SK-N-SH treated with all-trans-retinoic acid at 6 μM for 48 hours (cell line): ENCODE measurements at regions not wholly inside any gene's neighbourhood (a gene's known extent, or its start where the extent isn't known, plus 50 kb on each side); places are given as distances from the start of the nearest gene placed in this dataset.

Source experiments
- ARNTL ChIP-seq: fragments of 450-650 bp; formaldehyde crosslinking; IDR thresholded peaks from 2 replicates; pipeline ENCODE4 v1.5.0; 2020; ENCODE audit warnings: low read depth, mild to moderate bottlenecking, moderate library complexity, borderline replicate concordance
- BACH2 ChIP-seq: fragments of 250-450 bp; sonication (Bioruptor Pico); IDR thresholded peaks from 2 replicates; pipeline ENCODE4 v1.9.0; 2021; ENCODE audit warnings: mild to moderate bottlenecking, borderline replicate concordance
- CREB5 ChIP-seq: fragments of 250-450 bp; sonication (Bioruptor Pico); IDR thresholded peaks from 2 replicates; pipeline ENCODE4 v1.5.1; 2020; ENCODE audit warnings: low read depth, mild to moderate bottlenecking, moderate library complexity
- PPARA ChIP-seq: fragments of 250-450 bp; sonication (Bioruptor Pico); IDR thresholded peaks from 2 replicates; pipeline ENCODE4 v1.5.0; 2020; ENCODE audit warnings: mild to moderate bottlenecking, borderline replicate concordance
- SNAI2 ChIP-seq: fragments of 250-450 bp; sonication (Bioruptor Pico); IDR thresholded peaks from 2 replicates; pipeline ENCODE4 v1.5.0; 2020; ENCODE audit warnings: mild to moderate bottlenecking, moderate library complexity
- TOX ChIP-seq: fragments of 250-450 bp; sonication (Bioruptor Pico); IDR thresholded peaks from 2 replicates; pipeline ENCODE4 v1.8.0; 2021; ENCODE audit warnings: mild to moderate bottlenecking, moderate library complexity, borderline replicate concordance
- TSHZ2 ChIP-seq: fragments of 250-450 bp; sonication (Bioruptor Pico); IDR thresholded peaks from 2 replicates; pipeline ENCODE4 v1.5.0; 2020; ENCODE audit warnings: mild to moderate bottlenecking, moderate library complexity
- ZNF8 ChIP-seq: fragments of 450-650 bp; formaldehyde crosslinking; IDR thresholded peaks from 2 replicates; pipeline ENCODE4 v1.5.0; 2020; ENCODE audit warnings: mild to moderate bottlenecking, moderate library complexity
- TF ChIP-seq, protein P1 (sequence below): fragments of 250-450 bp; sonication (Bioruptor Pico); IDR thresholded peaks from 2 replicates; pipeline ENCODE4 v1.8.0; 2020; ENCODE audit warnings: mild to moderate bottlenecking, moderate library complexity, borderline replicate concordance

DNA sequence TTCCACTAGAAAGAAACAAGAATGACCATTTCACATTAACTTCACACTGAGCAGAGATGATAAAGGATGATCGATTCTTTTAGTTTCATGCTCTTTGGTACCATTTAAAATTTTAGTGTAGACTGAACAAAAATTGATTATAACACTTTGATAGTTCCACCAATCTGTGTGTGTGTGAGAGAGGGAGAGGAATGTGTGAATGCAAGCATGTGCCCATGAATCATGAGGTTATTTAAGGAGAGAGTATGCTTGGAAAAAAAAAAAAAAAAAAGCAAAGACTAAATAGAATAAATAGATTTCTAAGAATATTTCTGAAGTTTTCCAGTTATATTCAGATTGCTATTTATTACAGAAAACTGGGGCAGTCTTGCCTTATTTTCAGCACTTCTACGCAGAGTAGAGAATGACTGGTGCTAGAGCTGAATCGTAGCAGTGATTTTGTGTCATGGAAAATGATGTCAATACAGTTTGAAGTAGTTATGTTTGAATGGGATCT, 900.8 kb downstream of the SLC4A3 start:
- TF ChIP-seq CREB5 (CRISPR knock-in tag) = no peak
- no peak for TF ChIP-seq BACH2 (CRISPR knock-in tag)
- TF ChIP-seq, protein P1, sequence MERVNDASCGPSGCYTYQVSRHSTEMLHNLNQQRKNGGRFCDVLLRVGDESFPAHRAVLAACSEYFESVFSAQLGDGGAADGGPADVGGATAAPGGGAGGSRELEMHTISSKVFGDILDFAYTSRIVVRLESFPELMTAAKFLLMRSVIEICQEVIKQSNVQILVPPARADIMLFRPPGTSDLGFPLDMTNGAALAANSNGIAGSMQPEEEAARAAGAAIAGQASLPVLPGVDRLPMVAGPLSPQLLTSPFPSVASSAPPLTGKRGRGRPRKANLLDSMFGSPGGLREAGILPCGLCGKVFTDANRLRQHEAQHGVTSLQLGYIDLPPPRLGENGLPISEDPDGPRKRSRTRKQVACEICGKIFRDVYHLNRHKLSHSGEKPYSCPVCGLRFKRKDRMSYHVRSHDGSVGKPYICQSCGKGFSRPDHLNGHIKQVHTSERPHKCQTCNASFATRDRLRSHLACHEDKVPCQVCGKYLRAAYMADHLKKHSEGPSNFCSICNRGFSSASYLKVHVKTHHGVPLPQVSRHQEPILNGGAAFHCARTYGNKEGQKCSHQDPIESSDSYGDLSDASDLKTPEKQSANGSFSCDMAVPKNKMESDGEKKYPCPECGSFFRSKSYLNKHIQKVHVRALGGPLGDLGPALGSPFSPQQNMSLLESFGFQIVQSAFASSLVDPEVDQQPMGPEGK (CRISPR knock-in tag) = no peak
- no peak for TF ChIP-seq TOX (CRISPR knock-in tag)
- no peak for TF ChIP-seq ZNF8 (CRISPR knock-in tag)
- no peak for TF ChIP-seq SNAI2 (CRISPR knock-in tag)
- TF ChIP-seq TSHZ2 = no peak
- no peak for TF ChIP-seq PPARA
- no peak for TF ChIP-seq ARNTL
